Loucy (cell line): ENCODE measurements at regions not wholly inside any gene's neighbourhood (a gene's known extent, or its start where the extent isn't known, plus 50 kb on each side); places are given as distances from the start of the nearest gene placed in this dataset.

ENCODE experiments used
- H2AFZ ChIP-seq: fragments of 200-600 bp; sonication (generic); 2 replicates; pipeline ENCODE4 v1.6.0; 2016; ENCODE audit warnings: antibody characterized with exemption, mild to moderate bottlenecking, low read length, moderate library complexity
- H3F3A ChIP-seq: fragments of 200-600 bp; 2 replicates; pipeline ENCODE4 v1.6.0; 2016; ENCODE audit warnings: antibody characterized with exemption, low read depth, mild to moderate bottlenecking
- H3K27me3 ChIP-seq: fragments of 200-600 bp; sonication (generic); 2 replicates; pipeline ENCODE4 v1.6.1; 2014; ENCODE audit warnings: low read length, mild to moderate bottlenecking; ENCODE audit not compliant: insufficient read depth, poor library complexity, severe bottlenecking
- H3K36me3 ChIP-seq: fragments of 200-600 bp; sonication (generic); 2 replicates; pipeline ENCODE4 v1.6.1; 2016; ENCODE audit warnings: low read length; ENCODE audit not compliant: insufficient read depth
- H3K4me1 ChIP-seq: fragments of 200-600 bp; sonication (generic); 2 replicates; pipeline ENCODE4 v1.5.1; 2014; ENCODE audit warnings: low read length, mild to moderate bottlenecking; ENCODE audit not compliant: insufficient read depth, poor library complexity, severe bottlenecking
- H3K4me2 ChIP-seq: fragments of 200-600 bp; sonication (generic); 2 replicates; pipeline ENCODE4 v1.6.0; 2014; ENCODE audit warnings: antibody characterized with exemption, low read length, low read depth, mild to moderate bottlenecking; ENCODE audit not compliant: poor library complexity, severe bottlenecking
- H3K4me3 ChIP-seq: fragments of 200-600 bp; sonication (generic); 2 replicates; pipeline ENCODE4 v1.5.1; 2014; ENCODE audit warnings: low read length, mild to moderate bottlenecking, mixed read lengths; ENCODE audit not compliant: poor library complexity, severe bottlenecking
- H3K79me2 ChIP-seq: fragments of 200-600 bp; sonication (generic); 2 replicates; pipeline ENCODE4 v1.6.1; 2014; ENCODE audit warnings: low read length; ENCODE audit not compliant: insufficient read depth
- H3K9ac ChIP-seq: fragments of 200-600 bp; sonication (generic); 2 replicates; pipeline ENCODE4 v1.6.0; 2014; ENCODE audit warnings: mild to moderate bottlenecking, low read depth, low read length, moderate library complexity; ENCODE audit not compliant: poor library complexity, severe bottlenecking
- H3K9me2 ChIP-seq: fragments of 200-600 bp; sonication (generic); replicated peaks from 2 replicates; pipeline ENCODE4 v1.6.1; 2016; ENCODE audit warnings: low read depth, low read length, mixed read lengths
- H3K9me3 ChIP-seq: fragments of 200-600 bp; sonication (generic); 2 replicates; pipeline ENCODE4 v1.6.1; 2014; ENCODE audit warnings: mild to moderate bottlenecking, antibody characterized with exemption, low read length, low read depth; ENCODE audit not compliant: insufficient read depth
- H4K20me1 ChIP-seq: fragments of 200-600 bp; sonication (generic); 2 replicates; pipeline ENCODE4 v1.6.0; 2014; ENCODE audit warnings: antibody characterized with exemption, low read length, mild to moderate bottlenecking; ENCODE audit not compliant: insufficient read depth, poor library complexity, severe bottlenecking
- CTCF ChIP-seq: fragments of 200-600 bp; sonication (generic); conservative IDR thresholded peaks from 2 replicates; pipeline ENCODE4 v1.5.1; 2014; ENCODE audit warnings: mild to moderate bottlenecking, antibody characterized with exemption, low read length
- EZH2phosphoT487 ChIP-seq: fragments of 200-600 bp; IDR thresholded peaks from 2 replicates; pipeline ENCODE4 v1.6.1; 2018; ENCODE audit warnings: antibody characterized with exemption, mild to moderate bottlenecking, moderate library complexity, borderline replicate concordance

DNA sequence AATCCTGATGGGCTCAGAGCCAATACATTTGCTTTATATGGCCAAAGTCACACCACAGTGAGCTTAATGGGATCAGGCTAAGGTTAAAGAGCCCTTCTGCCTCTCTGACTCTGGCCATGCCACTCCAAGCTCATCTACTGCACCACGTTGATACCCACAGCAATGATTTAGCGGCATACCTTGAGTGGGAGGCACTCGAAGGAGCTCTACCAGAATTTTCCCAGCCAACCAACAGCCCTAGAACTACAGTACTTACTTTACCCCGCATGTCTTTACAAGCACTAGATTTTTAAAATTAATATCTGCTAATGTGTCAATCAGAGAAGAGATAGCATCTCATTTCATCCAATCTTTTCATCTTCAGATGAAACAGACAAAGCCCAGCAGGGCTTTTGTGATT lies 300.5 kb downstream of the GRIN2B start:
- no peak overlapping the region for H3K4me3 ChIP-seq
- H4K20me1 ChIP-seq: no peaks in the 10 kb centered on the region
- H3K4me2 ChIP-seq: no peak overlapping the region
- H3K27me3 ChIP-seq: no peaks in the 10 kb centered on the region
- no peaks in the 10 kb centered on the region for H3K9me3 ChIP-seq
- no peaks in the 10 kb centered on the region for H3F3A ChIP-seq
- H3K9ac ChIP-seq: no peak overlapping the region
- no peaks in the 10 kb centered on the region for H3K79me2 ChIP-seq
- H3K36me3 ChIP-seq: no peaks in the 10 kb centered on the region
- no peaks in the 10 kb centered on the region for H3K9me2 ChIP-seq
- H2AFZ ChIP-seq: no peak overlapping the region
- TF ChIP-seq EZH2phosphoT487 (no peak), CTCF (no peak)
- H3K4me1 ChIP-seq: no peaks in the 10 kb centered on the region

- Histone ChIP-seq H3K27me3 (no peaks in the 10 kb centered on the region), H3K36me3 (no peaks in the 10 kb centered on the region), H3K79me2 (no peaks in the 10 kb centered on the region), H4K20me1 (no peaks in the 10 kb centered on the region), H3K9me2 (no peaks in the 10 kb centered on the region), H2AFZ (no peak overlapping the region), H3K4me2 (no peak overlapping the region), H3K4me3 (no peak overlapping the region), H3K9ac (no peak overlapping the region), H3F3A (no peaks in the 10 kb centered on the region), H3K4me1 (no peaks in the 10 kb centered on the region), H3K9me3 (no peaks in the 10 kb centered on the region)
- TF ChIP-seq CTCF: no peak
- no peak for TF ChIP-seq EZH2phosphoT487
Measured at GRCh38 chr12:13676880-13677279, 304.5 kb downstream of the GRIN2B start.

DNA sequence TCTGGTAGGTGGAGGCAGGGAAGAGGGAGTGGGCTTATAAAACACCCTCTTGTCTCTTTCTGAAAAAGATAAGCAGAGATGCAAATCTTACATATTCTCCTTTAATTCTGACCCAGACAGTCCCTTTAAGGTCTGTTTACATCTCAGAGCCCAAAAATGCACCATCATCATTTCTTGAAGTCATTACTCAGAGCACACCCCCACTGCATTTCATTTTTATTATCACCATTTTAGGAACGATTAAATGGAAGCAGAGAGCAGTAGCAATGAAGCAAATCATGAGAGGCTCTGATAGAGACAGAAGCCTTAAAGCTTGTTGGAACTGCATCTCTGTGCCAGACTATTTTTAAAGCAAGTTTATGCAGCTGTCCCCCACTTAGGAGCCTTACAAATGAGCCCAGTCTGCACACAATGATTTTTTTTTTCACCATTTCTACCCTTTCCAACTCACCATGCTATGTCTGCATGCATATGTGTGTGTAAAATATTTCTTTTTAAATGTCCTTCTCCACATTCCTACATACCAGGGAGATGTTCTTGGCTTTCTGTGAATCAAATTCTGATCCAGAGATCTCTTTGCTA lies 311.0 kb downstream of the GRIN2B start:
- no peaks in the 10 kb centered on the region for H3K9me3 ChIP-seq
- TF ChIP-seq CTCF: no peak
- TF ChIP-seq EZH2phosphoT487: no peak
- no peaks in the 10 kb centered on the region for H3K36me3 ChIP-seq
- H3K27me3 ChIP-seq: no peaks in the 10 kb centered on the region
- H3F3A ChIP-seq: no peaks in the 10 kb centered on the region
- H3K9me2 ChIP-seq: no peaks in the 10 kb centered on the region
- no peaks in the 10 kb centered on the region for H3K79me2 ChIP-seq
- H4K20me1 ChIP-seq: no peaks in the 10 kb centered on the region
- no peak overlapping the region for H3K9ac ChIP-seq
- H2AFZ ChIP-seq: no peak overlapping the region
- H3K4me3 ChIP-seq: no peak overlapping the region
- no peak overlapping the region for H3K4me2 ChIP-seq
- H3K4me1 ChIP-seq: no peaks in the 10 kb centered on the region
